Sigmoid colon (tissue), 4 donors: ENCODE measurements at regions not wholly inside any gene's neighbourhood (a gene's known extent, or its start where the extent isn't known, plus 50 kb on each side); places are given as distances from the start of the nearest gene placed in this dataset.
"Not testable (repeated sequence)": the region's sequence is repeated elsewhere in the genome, so short reads cannot be mapped to it uniquely, and the experiment has no call there.

Experiments used
- CTCF ChIP-seq, 4 experiments: fragments of 450-650 bp in 3 of 4; fragments of 200-600 bp in 1 of 4; IDR thresholded peaks; one replicate each; pipeline ENCODE4 v1.5.1; 2016 to 2019; ENCODE audit warnings: antibody characterized with exemption in 4 of 4, mild to moderate bottlenecking in 3 of 4, moderate library complexity in 2 of 4
- POLR2A ChIP-seq, 2 donors: fragments of 450-650 bp; IDR thresholded peaks; one replicate each; pipeline ENCODE4 v1.6.1; 2016; ENCODE audit warnings: antibody characterized with exemption in 2 of 2, mild to moderate bottlenecking in 2 of 2, moderate library complexity in 2 of 2
- POLR2AphosphoS5 ChIP-seq, 4 donors: sonication (generic); formaldehyde crosslinking; IDR thresholded peaks; one replicate each; pipeline ENCODE4 v1.6.1; 2017; ENCODE audit warnings: antibody characterized with exemption in 4 of 4

- not testable (repeated sequence) for TF ChIP-seq POLR2A, CTCF, POLR2AphosphoS5 (IDR thresholded peaks at IDR 0.05)
These were observed 118.3 kb downstream of the F11 start for GRCh38 chr4:186384328-186384727.
